Lung (tissue), 11 donors: ENCODE measurements at regions not wholly inside any gene's neighbourhood (a gene's known extent, or its start where the extent isn't known, plus 50 kb on each side); places are given as distances from the start of the nearest gene placed in this dataset.

Experiments
- ATAC-seq: fragments of 200-7000 bp; cut with Tn5 transposase; one replicate; pipeline ENCODE4 v1.9.1; 2020; ENCODE audit warnings: moderate number of reproducible peaks; ENCODE audit not compliant: insufficient read depth, low FRiP score
- DNase-seq, 3 donors: peaks; one replicate each; pipeline ENCODE4 v3.0.0-alpha.2; 2013 to 2017
- H3K27ac ChIP-seq, 2 donors: one replicate each; pipeline ENCODE4 v1.5.1; 2013; ENCODE audit warnings: mild to moderate bottlenecking in 2 of 2, moderate library complexity in 2 of 2, control low read depth in 1 of 2, inconsistent platforms in 1 of 2, low read depth in 1 of 2, low read length in 1 of 2
- H3K27me3 ChIP-seq, 3 donors: one replicate each; pipeline ENCODE4 v1.5.1; 2013; ENCODE audit warnings: low read length in 2 of 3; ENCODE audit not compliant: control insufficient read depth in 3 of 3, insufficient read depth in 3 of 3
- H3K36me3 ChIP-seq, 4 donors: one replicate each; pipeline ENCODE4 v1.5.1; 2013; ENCODE audit warnings: low read length in 4 of 4, mild to moderate bottlenecking in 1 of 4, moderate library complexity in 1 of 4; ENCODE audit not compliant: control insufficient read depth in 4 of 4, insufficient read depth in 4 of 4
- H3K4me1 ChIP-seq, 5 donors: one replicate each; pipeline ENCODE4 v1.5.1; 2013; ENCODE audit warnings: low read length in 5 of 5, mild to moderate bottlenecking in 2 of 5, moderate library complexity in 1 of 5; ENCODE audit not compliant: control insufficient read depth in 5 of 5, insufficient read depth in 5 of 5
- H3K4me3 ChIP-seq: one replicate; pipeline ENCODE4 v1.5.1; 2013; ENCODE audit warnings: mild to moderate bottlenecking, control low read depth, moderate library complexity
- H3K9ac ChIP-seq, 2 donors: one replicate each; pipeline ENCODE4 v1.5.1; 2013; ENCODE audit warnings: low read length in 2 of 2, control low read depth in 1 of 2; ENCODE audit not compliant: insufficient read depth in 1 of 2
- H3K9me3 ChIP-seq, 4 donors: one replicate each; pipeline ENCODE4 v1.5.1; 2013; ENCODE audit warnings: low read length in 3 of 4, mild to moderate bottlenecking in 1 of 4, moderate library complexity in 1 of 4; ENCODE audit not compliant: control insufficient read depth in 4 of 4, insufficient read depth in 3 of 4
- CTCF ChIP-seq: IDR thresholded peaks from 2 replicates; pipeline ENCODE4 v1.5.1; 2012; ENCODE audit warnings: mild to moderate bottlenecking; ENCODE audit errors: control extremely low read depth, extremely low read depth
- WGBS, 2 donors: extraction: QIAGEN DNeasy Blood & Tissue Kit; methylation state at CpG; one replicate each; pipeline ENCODE4 v1.1.7; 2013; 5-methylcytosine and 5-hydroxymethylcytosine counted together
- donor health status: control.
- donor health status: control.
- donor health status: Bipolar disorder and iron deficiency.
- donor health status: healthy.
- donor health status: DM: yes; HTN: yes; CAD: no.

DNA sequence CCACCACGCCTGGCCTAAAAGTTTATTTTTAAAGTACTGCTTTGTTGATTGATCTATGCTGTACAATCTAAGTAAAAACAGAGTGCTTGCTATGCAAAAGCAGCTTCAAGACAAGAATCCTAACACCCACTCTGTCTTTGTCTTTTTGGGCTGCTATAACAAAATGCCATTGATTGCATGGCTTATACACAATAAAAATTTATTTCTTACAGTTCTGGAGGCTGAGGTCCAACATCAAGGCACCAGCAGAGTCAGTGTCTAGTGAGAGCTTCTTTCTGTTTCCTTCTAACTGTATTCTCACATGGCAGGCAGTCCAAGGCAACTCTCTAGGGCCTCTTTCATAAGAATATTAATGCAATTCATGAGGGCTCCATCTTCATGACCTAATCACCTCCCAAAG is 63.6 kb upstream of the GJA5 start:
- 82 to 84% methylated on average over 1 of the region's 1 CpG for WGBS, 2 donors
- Histone ChIP-seq H3K36me3 (no peaks in the 10 kb centered on the region), H3K27me3 (peaks cover 0 to 3% (median 0%) of the 10 kb centered on the region in 3 donors), H3K9me3 (no peaks in the 10 kb centered on the region), H3K4me3 (no peak overlapping the region), H3K4me1 (peaks cover 1 to 44% (median 12%) of the 10 kb centered on the region in 5 donors), H3K27ac (no peak overlapping the region), H3K9ac (no peak overlapping the region)
- no peak for TF ChIP-seq CTCF
- ATAC-seq (no peak), DNase-seq (peak in 2 of 3 donors; percentile 67 to 84)

DNA sequence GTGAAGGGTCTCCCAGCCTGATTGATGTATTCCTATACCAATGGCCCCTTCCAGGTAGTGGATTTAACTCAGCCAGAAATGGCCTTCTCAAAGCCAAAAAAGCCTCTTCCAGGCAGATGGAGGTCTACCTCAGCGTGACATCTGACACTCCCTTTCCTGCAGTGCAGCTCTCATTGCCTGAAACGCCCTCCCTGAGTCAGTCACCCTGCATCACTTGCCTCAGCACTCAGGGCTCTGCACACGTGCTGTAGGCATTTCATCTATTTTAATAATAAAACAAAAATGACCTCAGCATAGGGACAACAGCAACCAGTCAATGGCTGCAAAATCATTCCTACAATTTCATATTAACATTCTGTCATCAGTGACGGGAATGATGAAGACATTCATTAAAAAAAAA is 64.4 kb upstream of the GJA5 start:
- DNase-seq (no peak), ATAC-seq (no peak)
- Histone ChIP-seq H3K4me1 (peaks cover 1 to 43% (median 12%) of the 10 kb centered on the region in 5 donors), H3K4me3 (no peak overlapping the region), H3K9ac (no peak overlapping the region), H3K36me3 (no peaks in the 10 kb centered on the region), H3K27me3 (peaks cover 0 to 3% (median 0%) of the 10 kb centered on the region in 3 donors), H3K27ac (no peak overlapping the region), H3K9me3 (no peaks in the 10 kb centered on the region)
- no peak for TF ChIP-seq CTCF
- WGBS, 2 donors: 90 to 91% methylated on average over 4 of the region's 4 CpGs

DNA sequence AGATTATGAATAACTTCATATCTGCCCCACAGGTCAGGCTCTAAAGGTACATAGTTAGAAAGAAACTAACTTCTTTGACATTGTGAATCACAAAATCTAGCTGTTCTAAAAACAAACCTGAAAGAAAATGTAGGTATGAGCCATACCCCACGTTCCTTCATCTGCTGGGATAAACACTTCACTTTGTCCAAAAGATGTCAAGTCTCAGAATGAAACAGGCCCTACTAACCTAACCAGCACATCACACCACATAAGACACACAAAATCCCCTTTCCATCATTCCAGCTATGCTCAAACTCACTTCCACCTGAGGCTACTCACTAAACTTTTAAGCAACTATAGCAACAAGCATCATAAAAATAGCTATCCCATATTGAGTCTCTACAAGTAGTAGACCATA is 65.2 kb upstream of the GJA5 start:
- no peak for TF ChIP-seq CTCF
- ATAC-seq (no peak), DNase-seq (no peak)
- Histone ChIP-seq H3K4me1 (peaks cover 1 to 36% (median 12%) of the 10 kb centered on the region in 5 donors), H3K4me3 (no peak overlapping the region), H3K9me3 (no peaks in the 10 kb centered on the region), H3K36me3 (no peaks in the 10 kb centered on the region), H3K27ac (no peak overlapping the region), H3K27me3 (peaks cover 0 to 3% (median 0%) of the 10 kb centered on the region in 3 donors), H3K9ac (no peak overlapping the region)
- WGBS, 2 donors: 89 to 94% methylated on average over 1 of the region's 1 CpG

DNA sequence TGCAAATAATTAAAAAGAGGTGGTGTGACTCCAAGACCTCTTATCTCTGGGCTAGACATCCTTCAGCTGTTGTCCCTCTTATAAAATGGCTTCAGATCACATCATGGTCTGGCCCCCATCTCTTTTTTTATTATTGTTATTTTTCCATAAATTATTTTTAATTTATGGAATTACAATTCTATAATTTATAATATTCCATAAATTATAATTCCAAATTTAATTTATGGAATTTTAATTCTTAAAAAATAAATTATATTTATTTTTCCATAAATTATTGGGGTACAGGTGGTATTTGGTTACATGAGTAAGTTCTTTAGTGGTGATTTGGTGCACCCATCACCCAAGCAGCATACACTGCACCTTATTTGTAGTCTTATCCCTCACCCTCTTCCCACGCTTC is 65.9 kb upstream of the GJA5 start:
- DNase-seq (no peak), ATAC-seq (no peak)
- WGBS, 2 donors: 92 to 96% methylated on average over 1 of the region's 1 CpG
- Histone ChIP-seq H3K27me3 (peaks cover 0 to 6% (median 0%) of the 10 kb centered on the region in 3 donors), H3K4me1 (peaks cover 1 to 29% (median 9%) of the 10 kb centered on the region in 5 donors), H3K4me3 (no peak overlapping the region), H3K36me3 (no peaks in the 10 kb centered on the region), H3K9me3 (no peaks in the 10 kb centered on the region), H3K27ac (no peak overlapping the region), H3K9ac (no peak overlapping the region)
- no peak for TF ChIP-seq CTCF
